ENCODE measurements at regions not wholly inside any gene's neighbourhood (a gene's known extent, or its start where the extent isn't known, plus 50 kb on each side); places are given as distances from the start of the nearest gene placed in this dataset.

DNA sequence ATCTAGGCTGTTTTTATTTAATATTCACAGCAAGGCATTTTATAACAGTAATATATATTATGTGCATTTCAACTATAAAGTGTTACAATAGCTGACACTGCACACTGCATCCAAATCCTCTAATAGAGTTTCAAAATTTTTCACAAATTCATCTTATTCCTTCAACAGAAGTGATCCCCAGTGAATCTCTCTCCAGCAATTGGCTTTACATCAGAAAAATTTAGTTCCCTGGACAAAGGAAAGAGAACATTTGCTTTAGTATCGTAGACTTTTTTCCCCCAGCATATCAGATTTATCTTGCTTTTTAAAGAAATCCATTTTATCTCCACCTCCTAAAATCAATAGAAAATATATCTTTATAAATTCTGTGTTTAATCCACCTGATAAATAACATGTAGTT is 868.6 kb downstream of the TBL1XR1 start:
- TF ChIP-seq, protein P1, sequence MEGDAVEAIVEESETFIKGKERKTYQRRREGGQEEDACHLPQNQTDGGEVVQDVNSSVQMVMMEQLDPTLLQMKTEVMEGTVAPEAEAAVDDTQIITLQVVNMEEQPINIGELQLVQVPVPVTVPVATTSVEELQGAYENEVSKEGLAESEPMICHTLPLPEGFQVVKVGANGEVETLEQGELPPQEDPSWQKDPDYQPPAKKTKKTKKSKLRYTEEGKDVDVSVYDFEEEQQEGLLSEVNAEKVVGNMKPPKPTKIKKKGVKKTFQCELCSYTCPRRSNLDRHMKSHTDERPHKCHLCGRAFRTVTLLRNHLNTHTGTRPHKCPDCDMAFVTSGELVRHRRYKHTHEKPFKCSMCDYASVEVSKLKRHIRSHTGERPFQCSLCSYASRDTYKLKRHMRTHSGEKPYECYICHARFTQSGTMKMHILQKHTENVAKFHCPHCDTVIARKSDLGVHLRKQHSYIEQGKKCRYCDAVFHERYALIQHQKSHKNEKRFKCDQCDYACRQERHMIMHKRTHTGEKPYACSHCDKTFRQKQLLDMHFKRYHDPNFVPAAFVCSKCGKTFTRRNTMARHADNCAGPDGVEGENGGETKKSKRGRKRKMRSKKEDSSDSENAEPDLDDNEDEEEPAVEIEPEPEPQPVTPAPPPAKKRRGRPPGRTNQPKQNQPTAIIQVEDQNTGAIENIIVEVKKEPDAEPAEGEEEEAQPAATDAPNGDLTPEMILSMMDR (optimal IDR thresholded peaks at IDR 0.05 in 1 of 3, IDR thresholded peaks at IDR 0.05 in 1 of 3, conservative IDR thresholded peaks at IDR 0.05 in 1 of 3; ENCODE audit: extremely low read depth in 1 of 3, insufficient read depth in 2 of 3, low read length in 3 of 3): no peak
- TF ChIP-seq EZH2 (IDR thresholded peaks at IDR 0.05; ENCODE audit: low read length): no peak
